ENCODE measurements at regions not wholly inside any gene's neighbourhood (a gene's known extent, or its start where the extent isn't known, plus 50 kb on each side); places are given as distances from the start of the nearest gene placed in this dataset.
"Not testable (repeated sequence)": the region's sequence is repeated elsewhere in the genome, so short reads cannot be mapped to it uniquely, and the experiment has no call there.

DNA sequence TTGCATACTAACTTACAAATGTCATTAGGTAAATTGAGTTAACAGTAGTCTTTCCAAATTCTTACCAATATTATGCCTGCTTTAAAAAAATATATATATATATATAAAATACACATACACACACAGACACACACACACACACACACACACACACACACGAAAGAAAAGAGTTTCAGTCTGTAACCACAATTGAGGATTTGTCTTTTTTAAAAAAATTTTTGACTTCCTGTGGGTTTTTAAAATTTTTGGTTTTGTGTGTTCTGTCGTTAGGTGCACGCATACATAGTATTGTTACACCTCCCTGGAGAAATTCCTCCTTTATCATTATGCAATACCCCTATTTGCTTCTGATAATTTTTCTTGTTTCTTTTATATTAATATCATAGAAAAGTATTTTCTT is 129.3 kb upstream of the LRRC61 start:
- H3K36me3 ChIP-seq (ENCODE audit: control insufficient read depth, insufficient read depth, low read length); H3K4me1 ChIP-seq (ENCODE audit: control insufficient read depth, insufficient read depth, low read length); H3K4me3 ChIP-seq (ENCODE audit: low read depth, low read length); H3K9ac ChIP-seq (ENCODE audit: low read depth, low read length); H3K27me3 ChIP-seq (ENCODE audit: control insufficient read depth, insufficient read depth, low read length); H3K9me3 ChIP-seq (ENCODE audit: control insufficient read depth, insufficient read depth, low read length): not testable (repeated sequence)

Data from iPS-15b (cell line).